ENCODE measurements at regions not wholly inside any gene's neighbourhood (a gene's known extent, or its start where the extent isn't known, plus 50 kb on each side); places are given as distances from the start of the nearest gene placed in this dataset.
"Not testable (repeated sequence)": the region's sequence is repeated elsewhere in the genome, so short reads cannot be mapped to it uniquely, and the experiment has no call there.

GRCh38 chr10:109214891-109215290 is 708.4 kb downstream of the XPNPEP1 start:
- not testable (repeated sequence) for TF ChIP-seq CTCF (conservative IDR thresholded peaks at IDR 0.05 in 1 of 2, IDR thresholded peaks at IDR 0.05 in 1 of 2; ENCODE audit: extremely low read depth in 1 of 2, insufficient read depth in 1 of 2, low read depth in 1 of 2, low read length in 2 of 2); EZH2 (IDR thresholded peaks at IDR 0.05; ENCODE audit: borderline replicate concordance, low read length)
